HEK293 (cell line): ENCODE measurements at regions not wholly inside any gene's neighbourhood (a gene's known extent, or its start where the extent isn't known, plus 50 kb on each side); places are given as distances from the start of the nearest gene placed in this dataset.

Experiments
- ATF2 ChIP-seq: fragments of 450-650 bp; formaldehyde crosslinking; IDR thresholded peaks from 2 replicates; pipeline ENCODE4 v1.5.1; 2016; ENCODE audit warnings: missing biosample characterization, missing genetic modification characterization, low read depth
- CTCF ChIP-seq: fragments of 450-650 bp; formaldehyde crosslinking; IDR thresholded peaks from 2 replicates; pipeline ENCODE4 v1.5.1; 2016; ENCODE audit warnings: missing biosample characterization, missing genetic modification characterization
- KLF10 ChIP-seq: fragments of 450-650 bp; IDR thresholded peaks from 2 replicates; pipeline ENCODE4 v1.5.1; 2018; ENCODE audit warnings: missing biosample characterization, mild to moderate bottlenecking, missing genetic modification characterization
- PATZ1 ChIP-seq: fragments of 450-650 bp; formaldehyde crosslinking; IDR thresholded peaks from 2 replicates; pipeline ENCODE4 v1.5.1; 2016; ENCODE audit warnings: missing biosample characterization, missing genetic modification characterization
- PRDM10 ChIP-seq: fragments of 450-650 bp; formaldehyde crosslinking; IDR thresholded peaks from 2 replicates; pipeline ENCODE4 v1.5.1; 2016; ENCODE audit warnings: missing biosample characterization, missing genetic modification characterization
- SP2 ChIP-seq: fragments of 450-650 bp; formaldehyde crosslinking; IDR thresholded peaks from 2 replicates; pipeline ENCODE4 v1.5.1; 2016; ENCODE audit warnings: missing biosample characterization, missing genetic modification characterization
- ZBTB49 ChIP-seq: fragments of 450-650 bp; formaldehyde crosslinking; IDR thresholded peaks from 2 replicates; pipeline ENCODE4 v1.5.1; 2016; ENCODE audit warnings: missing biosample characterization, missing genetic modification characterization, low read depth
- ZNF138 ChIP-seq: fragments of 450-650 bp; formaldehyde crosslinking; IDR thresholded peaks from 2 replicates; pipeline ENCODE4 v1.5.1; 2016; ENCODE audit warnings: missing biosample characterization, missing genetic modification characterization, borderline replicate concordance
- ZNF174 ChIP-seq: fragments of 450-650 bp; formaldehyde crosslinking; IDR thresholded peaks from 2 replicates; pipeline ENCODE4 v1.5.0; 2017; ENCODE audit warnings: missing biosample characterization, mild to moderate bottlenecking, missing genetic modification characterization
- ZNF221 ChIP-seq: fragments of 450-650 bp; formaldehyde crosslinking; IDR thresholded peaks from 2 replicates; pipeline ENCODE4 v1.5.1; 2017; ENCODE audit warnings: missing biosample characterization, missing genetic modification characterization, borderline replicate concordance
- ZNF274 ChIP-seq, 2 experiments: fragments of 200-500 bp in 1 of 2; fragments of 450-650 bp in 1 of 2; sonication (Bioruptor generic) in 1 of 2; formaldehyde crosslinking in 1 of 2; IDR thresholded peaks; 2 replicates each; pipeline versions ENCODE4 v1.5.1 to v1.6.1; 2014 to 2016; ENCODE audit warnings: borderline replicate concordance in 1 of 2, inconsistent platforms in 1 of 2, low read length in 1 of 2, missing biosample characterization in 1 of 2, missing genetic modification characterization in 1 of 2
- ZNF311 ChIP-seq: fragments of 450-650 bp; formaldehyde crosslinking; IDR thresholded peaks from 2 replicates; pipeline ENCODE4 v1.5.1; 2017; ENCODE audit warnings: missing biosample characterization, missing genetic modification characterization, borderline replicate concordance
- ZNF549 ChIP-seq: fragments of 450-650 bp; IDR thresholded peaks from 2 replicates; pipeline ENCODE4 v1.5.1; 2018; ENCODE audit warnings: missing biosample characterization, missing genetic modification characterization, mild to moderate bottlenecking, inconsistent platforms, moderate library complexity
- ZSCAN30 ChIP-seq: fragments of 450-650 bp; IDR thresholded peaks from 2 replicates; pipeline ENCODE4 v1.5.1; 2018; ENCODE audit warnings: missing biosample characterization, mild to moderate bottlenecking, missing genetic modification characterization, moderate library complexity

- TF ChIP-seq ZNF311 (tag by site-specific recombination) (no peak), SP2 (tag by site-specific recombination) (no peak), ZNF274 (IDR thresholded peaks at IDR 0.05; ENCODE audit: low read length) (no peak), ZNF274 (tag by site-specific recombination; IDR thresholded peaks at IDR 0.05; ENCODE audit: borderline replicate concordance) (no peak), CTCF (tag by site-specific recombination) (no peak), ZNF221 (tag by site-specific recombination) (no peak), KLF10 (tag by site-specific recombination) (no peak), ZNF138 (tag by site-specific recombination) (no peak), ZSCAN30 (no peak), PRDM10 (tag by site-specific recombination) (no peak), ATF2 (tag by site-specific recombination) (no peak), ZNF549 (tag by site-specific recombination) (no peak), ZBTB49 (tag by site-specific recombination) (no peak), ZNF174 (tag by site-specific recombination) (no peak), PATZ1 (tag by site-specific recombination) (no peak)
Observed at GRCh38 chr2:107728586-107728985, 98.1 kb upstream of the RGPD4 start.
